Muscle of arm (tissue), 1 donor: ENCODE measurements at regions not wholly inside any gene's neighbourhood (a gene's known extent, or its start where the extent isn't known, plus 50 kb on each side); places are given as distances from the start of the nearest gene placed in this dataset.

Experiments
- DNase-seq: peaks from one replicate; pipeline ENCODE4 v3.0.0-alpha.2; 2013

GRCh38 chr18:72360634-72361033, 183.5 kb downstream of the CBLN2 start:
- DNase-seq = no peak

GRCh38 chr18:72342933-72343332, 201.2 kb downstream of the CBLN2 start:
- no peak for DNase-seq

- DNase-seq = no peak
These were observed 204.2 kb downstream of the CBLN2 start for GRCh38 chr18:72339976-72340375.

- no peak for DNase-seq
These were observed 207.4 kb downstream of the CBLN2 start for GRCh38 chr18:72336786-72337185.

GRCh38 chr18:72329533-72329932, 214.6 kb downstream of the CBLN2 start:
- no peak for DNase-seq

- no peak for DNase-seq
These were observed 218.8 kb downstream of the CBLN2 start for GRCh38 chr18:72325307-72325706.

GRCh38 chr18:72324677-72325076, 219.5 kb downstream of the CBLN2 start:
- DNase-seq = no peak

GRCh38 chr18:72316497-72316896, 227.6 kb downstream of the CBLN2 start:
- no peak for DNase-seq

- no peak for DNase-seq
These were observed 260.8 kb downstream of the CBLN2 start for GRCh38 chr18:72283148-72283925.

GRCh38 chr18:72273025-72273424, 271.1 kb downstream of the CBLN2 start:
- no peak for DNase-seq

GRCh38 chr18:72261590-72261989, 282.6 kb downstream of the CBLN2 start:
- no peak for DNase-seq

- no peak for DNase-seq
These were observed 298.1 kb downstream of the CBLN2 start for GRCh38 chr18:72246076-72246475.

GRCh38 chr18:72235422-72235821, 308.7 kb downstream of the CBLN2 start:
- DNase-seq = no peak

GRCh38 chr18:72233106-72233505, 311.0 kb downstream of the CBLN2 start:
- no peak for DNase-seq

GRCh38 chr18:72232644-72233043, 311.5 kb downstream of the CBLN2 start:
- no peak for DNase-seq

GRCh38 chr18:72225958-72226357, 318.2 kb downstream of the CBLN2 start:
- DNase-seq = no peak

- no peak for DNase-seq
These were observed 320.4 kb downstream of the CBLN2 start for GRCh38 chr18:72223733-72224132.

GRCh38 chr18:72208920-72209676, 335.0 kb downstream of the CBLN2 start:
- DNase-seq = no peak

GRCh38 chr18:72207280-72207679, 336.9 kb downstream of the CBLN2 start:
- no peak for DNase-seq

- no peak for DNase-seq
These were observed 337.3 kb downstream of the CBLN2 start for GRCh38 chr18:72206814-72207213.

- no peak for DNase-seq
These were observed 343.1 kb downstream of the CBLN2 start for GRCh38 chr18:72201032-72201431.

GRCh38 chr18:72197591-72197990, 346.6 kb downstream of the CBLN2 start:
- DNase-seq = no peak

- no peak for DNase-seq
These were observed 350.1 kb downstream of the CBLN2 start for GRCh38 chr18:72194072-72194471.
